PC-3 (cell line): ENCODE measurements at regions not wholly inside any gene's neighbourhood (a gene's known extent, or its start where the extent isn't known, plus 50 kb on each side); places are given as distances from the start of the nearest gene placed in this dataset.

Experiments
- ATAC-seq: fragments of 200-7000 bp; cut with Tn5 transposase; 2 replicates; pipeline ENCODE4 v1.9.1; 2020; ENCODE audit warnings: mild to moderate bottlenecking, moderate library complexity
- BruUV-seq: library from RNA; stranded (reverse); fragments of 400-500 nt; replicated peaks from 2 replicates; lab custom pipeline; 2021; lab: Mats Ljungman, UMichigan
- CTCF ChIA-PET: fragments of 300-600 bp; sonication (Branson Sonifier 250); formaldehyde crosslinking; loops from one replicate; lab custom pipeline; 2022; ENCODE audit warnings: antibody characterized with exemption; lab: Charles Lee
- POLR2A ChIA-PET: fragments of 300-600 bp; sonication (Branson Sonifier 250); formaldehyde crosslinking; loops from one replicate; lab custom pipeline; 2022; ENCODE audit warnings: antibody characterized with exemption; ENCODE audit not compliant: unreplicated experiment; lab: Charles Lee
- DNase-seq: peaks from one replicate; pipeline ENCODE4 v3.0.0-alpha.2; 2015
- H2AFZ ChIP-seq: fragments of 300-600 bp; sonication (generic); 2 replicates; pipeline ENCODE4 v1.6.0; 2016; ENCODE audit warnings: antibody characterized with exemption, low read length
- H3F3A ChIP-seq: fragments of 300-600 bp; sonication (generic); one replicate; pipeline ENCODE4 v1.6.0; 2017; ENCODE audit warnings: antibody characterized with exemption, low read length, control low read depth, mild to moderate bottlenecking; ENCODE audit not compliant: unreplicated experiment
- H3K27ac ChIP-seq: fragments of 300-600 bp; sonication (generic); 2 replicates; pipeline ENCODE4 v1.5.1; 2016; ENCODE audit warnings: mild to moderate bottlenecking, low read length
- H3K27me3 ChIP-seq: fragments of 300-600 bp; sonication (generic); 2 replicates; pipeline ENCODE4 v1.6.1; 2016; ENCODE audit warnings: low read length, mixed read lengths
- H3K36me3 ChIP-seq: fragments of 300-600 bp; sonication (generic); 2 replicates; pipeline ENCODE4 v1.6.1; 2016; ENCODE audit warnings: low read depth, mixed run types, low read length, mixed read lengths
- H3K4me1 ChIP-seq: fragments of 300-600 bp; sonication (generic); 2 replicates; pipeline ENCODE4 v1.5.1; 2016; ENCODE audit warnings: low read length; ENCODE audit not compliant: insufficient read depth
- H3K4me2 ChIP-seq: fragments of 300-600 bp; sonication (generic); 2 replicates; pipeline ENCODE4 v1.6.0; 2016; ENCODE audit warnings: low read length
- H3K4me3 ChIP-seq: fragments of 300-600 bp; sonication (generic); 2 replicates; pipeline ENCODE4 v1.5.1; 2016; ENCODE audit warnings: mild to moderate bottlenecking, low read length, mixed read lengths
- H3K79me2 ChIP-seq: fragments of 300-600 bp; sonication (generic); 2 replicates; pipeline ENCODE4 v1.6.1; 2017; ENCODE audit warnings: low read length, mixed read lengths
- H3K9ac ChIP-seq: fragments of 300-600 bp; sonication (generic); 2 replicates; pipeline ENCODE4 v1.6.0; 2016; ENCODE audit warnings: mild to moderate bottlenecking, low read length
- H3K9me2 ChIP-seq: fragments of 300-600 bp; sonication (generic); replicated peaks from 2 replicates; pipeline ENCODE4 v1.6.1; 2016; ENCODE audit warnings: mixed run types, low read length, mixed read lengths
- H3K9me3 ChIP-seq: fragments of 300-600 bp; sonication (generic); 2 replicates; pipeline ENCODE4 v1.6.1; 2016; ENCODE audit warnings: low read length, mixed read lengths
- H4K20me1 ChIP-seq: fragments of 300-600 bp; sonication (generic); 2 replicates; pipeline ENCODE4 v1.6.1; 2016; ENCODE audit warnings: low read length, mixed read lengths
- EZH2 ChIP-seq: fragments of 300-600 bp; sonication (generic); IDR thresholded peaks from one replicate; pipeline ENCODE4 v1.6.1; 2017; ENCODE audit warnings: antibody characterized with exemption, mild to moderate bottlenecking, low read length; ENCODE audit not compliant: unreplicated experiment
- EZH2phosphoT487 ChIP-seq: fragments of 300-600 bp; sonication (generic); IDR thresholded peaks from 2 replicates; pipeline ENCODE4 v1.6.1; 2018; ENCODE audit warnings: mild to moderate bottlenecking, antibody characterized with exemption, low read length, borderline replicate concordance
- intact Hi-C: fragments of 100-400 bp; cut with micrococcal nuclease; formaldehyde crosslinking; loops from 2 replicates; pipeline ENCODE4 v1.9.0; 2023
- TF ChIP-seq, protein P1 (sequence below): fragments of 300-600 bp; sonication (generic); conservative IDR thresholded peaks from 2 replicates; pipeline ENCODE4 v1.5.1; 2017; ENCODE audit warnings: antibody characterized with exemption, low read depth, mild to moderate bottlenecking, low read length

DNA sequence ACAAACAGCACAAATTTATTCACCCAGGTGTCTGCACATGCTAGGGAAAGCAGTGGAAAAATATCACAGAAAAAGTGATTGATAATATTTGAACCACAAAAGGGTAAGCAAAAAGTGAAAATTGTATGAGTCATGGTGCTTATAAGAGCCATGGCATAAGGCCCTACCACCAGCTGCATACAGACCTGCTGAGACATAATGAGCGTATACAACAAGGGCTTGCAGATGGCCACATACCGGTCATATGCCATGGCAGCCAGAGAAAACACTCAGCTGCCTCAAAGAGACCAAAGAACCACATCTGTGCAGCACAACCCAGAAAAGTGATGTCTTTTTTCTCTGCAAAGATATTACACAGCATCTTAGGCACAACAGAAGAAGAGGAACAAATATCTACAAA lies 71.4 kb upstream of the OR9G4 start:
- BruUV-seq = no TSS peak
- no peak for DNase-seq
- H3K4me2 ChIP-seq = no peak overlapping the region
- H2AFZ ChIP-seq = no peak overlapping the region
- ChIA-PET CTCF (no interaction called here), POLR2A (no interaction called here)
- TF ChIP-seq EZH2 (no peak), EZH2phosphoT487 (no peak)
- TF ChIP-seq, protein P1, sequence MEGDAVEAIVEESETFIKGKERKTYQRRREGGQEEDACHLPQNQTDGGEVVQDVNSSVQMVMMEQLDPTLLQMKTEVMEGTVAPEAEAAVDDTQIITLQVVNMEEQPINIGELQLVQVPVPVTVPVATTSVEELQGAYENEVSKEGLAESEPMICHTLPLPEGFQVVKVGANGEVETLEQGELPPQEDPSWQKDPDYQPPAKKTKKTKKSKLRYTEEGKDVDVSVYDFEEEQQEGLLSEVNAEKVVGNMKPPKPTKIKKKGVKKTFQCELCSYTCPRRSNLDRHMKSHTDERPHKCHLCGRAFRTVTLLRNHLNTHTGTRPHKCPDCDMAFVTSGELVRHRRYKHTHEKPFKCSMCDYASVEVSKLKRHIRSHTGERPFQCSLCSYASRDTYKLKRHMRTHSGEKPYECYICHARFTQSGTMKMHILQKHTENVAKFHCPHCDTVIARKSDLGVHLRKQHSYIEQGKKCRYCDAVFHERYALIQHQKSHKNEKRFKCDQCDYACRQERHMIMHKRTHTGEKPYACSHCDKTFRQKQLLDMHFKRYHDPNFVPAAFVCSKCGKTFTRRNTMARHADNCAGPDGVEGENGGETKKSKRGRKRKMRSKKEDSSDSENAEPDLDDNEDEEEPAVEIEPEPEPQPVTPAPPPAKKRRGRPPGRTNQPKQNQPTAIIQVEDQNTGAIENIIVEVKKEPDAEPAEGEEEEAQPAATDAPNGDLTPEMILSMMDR = no peak
- intact Hi-C loops = no loop called here
- no peaks in the 10 kb centered on the region for H4K20me1 ChIP-seq
- no peaks in the 10 kb centered on the region for H3K4me1 ChIP-seq
- no peaks in the 10 kb centered on the region for H3K9me3 ChIP-seq
- H3K9me2 ChIP-seq = no peaks in the 10 kb centered on the region
- H3K9ac ChIP-seq = no peak overlapping the region
- H3K4me3 ChIP-seq = no peak overlapping the region
- no peaks in the 10 kb centered on the region for H3K36me3 ChIP-seq
- H3K79me2 ChIP-seq = no peaks in the 10 kb centered on the region
- H3K27ac ChIP-seq = no peak overlapping the region
- 0 out of 2 replicates have a peak, but pooled peaks cover 5% of the 10 kb centered on the region for H3K27me3 ChIP-seq
- no peak for ATAC-seq
- H3F3A ChIP-seq = no peaks in the 10 kb centered on the region

GRCh38 chr11:56817661-56818060 lies 69.2 kb upstream of the OR9G4 start:
- Histone ChIP-seq H3K4me3 (no peak overlapping the region), H3K4me2 (no peak overlapping the region), H3K9ac (no peak overlapping the region), H3K79me2 (no peaks in the 10 kb centered on the region), H3K36me3 (no peaks in the 10 kb centered on the region), H2AFZ (no peak overlapping the region), H4K20me1 (no peaks in the 10 kb centered on the region), H3K27ac (no peak overlapping the region), H3K4me1 (no peaks in the 10 kb centered on the region), H3K27me3 (0 out of 2 replicates have a peak, but pooled peaks cover 5% of the 10 kb centered on the region), H3K9me2 (no peaks in the 10 kb centered on the region), H3F3A (no peaks in the 10 kb centered on the region), H3K9me3 (0 out of 2 replicates have a peak, but pooled peaks cover 4% of the 10 kb centered on the region)
- TF ChIP-seq EZH2phosphoT487 (no peak), EZH2 (no peak)
- TF ChIP-seq, protein P1 = no peak
- ChIA-PET POLR2A (no interaction called here), CTCF (no interaction called here)
- intact Hi-C loops = no loop called here
- BruUV-seq = no TSS peak
- DNase-seq = no peak
- no peak for ATAC-seq

DNA sequence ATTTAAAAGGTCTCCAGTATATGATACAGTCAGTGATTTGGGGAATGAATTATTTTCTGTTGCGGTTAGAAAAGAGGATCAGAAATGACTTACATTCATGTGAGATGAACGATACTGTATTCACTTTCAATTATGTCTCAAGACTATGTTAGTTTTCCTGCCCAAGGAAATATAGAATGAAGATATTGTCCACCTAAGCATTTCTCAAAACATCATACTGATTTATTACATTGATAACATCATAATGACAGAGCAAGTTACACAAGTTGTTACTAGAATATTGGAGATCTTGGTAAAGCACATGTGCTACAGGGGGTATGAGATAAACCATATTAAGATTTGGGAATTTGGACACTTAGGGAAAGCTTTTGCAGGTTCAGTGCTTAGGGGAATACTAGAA lies 67.8 kb upstream of the OR9G4 start:
- no peak overlapping the region for H3K27ac ChIP-seq
- H3K36me3 ChIP-seq = no peaks in the 10 kb centered on the region
- no peaks in the 10 kb centered on the region for H4K20me1 ChIP-seq
- no peak overlapping the region for H3K4me2 ChIP-seq
- H3K9me2 ChIP-seq = no peaks in the 10 kb centered on the region
- H2AFZ ChIP-seq = no peak overlapping the region
- DNase-seq (no peak), ATAC-seq (no peak)
- H3K79me2 ChIP-seq = no peaks in the 10 kb centered on the region
- ChIA-PET POLR2A (interaction anchor here (0.7 kb wide), 1 partner anchor 433 kb away, joined by 7 read pairs; no protein-coding TSS in a partner anchor), CTCF (no interaction called here)
- no peaks in the 10 kb centered on the region for H3K4me1 ChIP-seq
- intact Hi-C loops = no loop called here
- no TSS peak for BruUV-seq
- no peaks in the 10 kb centered on the region for H3F3A ChIP-seq
- no peak overlapping the region for H3K4me3 ChIP-seq
- TF ChIP-seq, protein P1 = no peak
- TF ChIP-seq EZH2phosphoT487 = no peak
- TF ChIP-seq EZH2 = no peak
- H3K27me3 ChIP-seq = 0 out of 2 replicates have a peak, but pooled peaks cover 5% of the 10 kb centered on the region
- H3K9me3 ChIP-seq = 0 out of 2 replicates have a peak, but pooled peaks cover 4% of the 10 kb centered on the region
- H3K9ac ChIP-seq = no peak overlapping the region
